GM12891 (cell line): ENCODE measurements at regions not wholly inside any gene's neighbourhood (a gene's known extent, or its start where the extent isn't known, plus 50 kb on each side); places are given as distances from the start of the nearest gene placed in this dataset.

Experiments
- POLR2A ChIP-seq: IDR thresholded peaks from 2 replicates; pipeline ENCODE4 v1.6.1; 2011; ENCODE audit warnings: low read depth, low read length, control low read depth
- POLR2AphosphoS5 ChIP-seq: IDR thresholded peaks from 2 replicates; pipeline ENCODE4 v1.6.1; 2011; ENCODE audit warnings: low read depth, low read length, control low read depth
- POU2F2 ChIP-seq: IDR thresholded peaks from 2 replicates; pipeline ENCODE4 v1.6.1; 2011; ENCODE audit warnings: low read depth, mild to moderate bottlenecking, control low read depth, low read length, moderate library complexity
- TAF1 ChIP-seq: IDR thresholded peaks from 2 replicates; pipeline ENCODE4 v1.6.1; 2011; ENCODE audit warnings: low read depth, low read length, control low read depth

DNA sequence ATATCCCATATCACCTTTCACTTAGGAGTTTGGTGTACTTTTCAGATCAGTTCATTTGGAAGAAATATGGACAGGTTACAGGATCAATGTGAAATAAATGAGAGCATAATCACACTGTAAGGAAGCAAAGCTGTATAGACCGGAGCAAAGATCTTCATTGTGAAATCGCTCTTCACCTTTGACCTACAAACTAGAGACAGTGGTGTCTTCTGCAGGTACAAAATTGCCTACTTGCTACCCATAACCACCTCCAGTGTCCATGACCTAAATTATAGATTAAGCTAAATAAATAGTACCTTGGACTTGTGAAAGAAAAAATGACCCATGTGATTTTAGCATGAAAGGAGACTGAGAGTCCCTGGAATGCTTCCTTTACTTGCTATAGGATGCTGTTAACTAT, 379.5 kb upstream of the SUCLG2 start:
- TF ChIP-seq TAF1: no peak
- no peak for TF ChIP-seq POLR2A
- no peak for TF ChIP-seq POLR2AphosphoS5
- no peak for TF ChIP-seq POU2F2
